GM23248 (cell line): ENCODE measurements at regions not wholly inside any gene's neighbourhood (a gene's known extent, or its start where the extent isn't known, plus 50 kb on each side); places are given as distances from the start of the nearest gene placed in this dataset.

Experiments used
- DNase-seq: peaks from one replicate; pipeline ENCODE4 v3.0.0-alpha.2; 2015
- H2AFZ ChIP-seq: fragments of 200-600 bp; sonication (generic); 2 replicates; pipeline ENCODE4 v1.6.1; 2016; ENCODE audit warnings: antibody characterized with exemption
- H3F3A ChIP-seq: fragments of 200-600 bp; sonication (generic); 2 replicates; pipeline ENCODE4 v1.6.1; 2016; ENCODE audit warnings: mild to moderate bottlenecking, antibody characterized with exemption, mixed run types; ENCODE audit not compliant: insufficient read depth
- H3K27ac ChIP-seq: fragments of 200-600 bp; sonication (generic); 2 replicates; pipeline ENCODE4 v1.5.1; 2016; ENCODE audit warnings: mild to moderate bottlenecking
- H3K27me3 ChIP-seq: fragments of 200-600 bp; sonication (generic); replicated peaks from 2 replicates; pipeline ENCODE4 v1.6.1; 2016; ENCODE audit warnings: mild to moderate bottlenecking; ENCODE audit not compliant: insufficient read depth
- H3K36me3 ChIP-seq: fragments of 200-600 bp; sonication (generic); 2 replicates; pipeline ENCODE4 v1.6.1; 2016; ENCODE audit warnings: low read depth, mild to moderate bottlenecking
- H3K4me1 ChIP-seq: fragments of 200-600 bp; sonication (generic); 2 replicates; pipeline ENCODE4 v1.6.1; 2016; ENCODE audit warnings: mild to moderate bottlenecking; ENCODE audit not compliant: insufficient read depth
- H3K4me2 ChIP-seq: fragments of 200-600 bp; sonication (generic); one replicate; pipeline ENCODE4 v1.6.1; 2016; ENCODE audit warnings: mild to moderate bottlenecking; ENCODE audit not compliant: unreplicated experiment
- H3K4me3 ChIP-seq: fragments of 200-600 bp; sonication (generic); 2 replicates; pipeline ENCODE4 v1.5.1; 2016; ENCODE audit warnings: mild to moderate bottlenecking
- H3K79me2 ChIP-seq: fragments of 200-600 bp; sonication (generic); 2 replicates; pipeline ENCODE4 v1.6.1; 2016; ENCODE audit warnings: mild to moderate bottlenecking; ENCODE audit not compliant: insufficient read depth
- H3K9ac ChIP-seq: fragments of 200-600 bp; sonication (generic); 2 replicates; pipeline ENCODE4 v1.6.1; 2016; ENCODE audit warnings: mild to moderate bottlenecking
- H3K9me2 ChIP-seq: fragments of 200-600 bp; sonication (generic); 2 replicates; pipeline ENCODE4 v1.6.1; 2016; ENCODE audit warnings: mixed run types, mild to moderate bottlenecking, moderate library complexity; ENCODE audit not compliant: insufficient read depth
- H3K9me3 ChIP-seq: fragments of 200-600 bp; sonication (generic); one replicate; pipeline ENCODE4 v1.6.1; 2017; ENCODE audit warnings: low read depth
- H4K20me1 ChIP-seq: fragments of 200-600 bp; sonication (generic); 2 replicates; pipeline ENCODE4 v1.6.0; 2016; ENCODE audit not compliant: insufficient read depth
- EZH2 ChIP-seq: fragments of 200-600 bp; sonication (generic); IDR thresholded peaks from 2 replicates; pipeline ENCODE4 v1.6.1; 2018; ENCODE audit warnings: antibody characterized with exemption, mild to moderate bottlenecking; ENCODE audit not compliant: insufficient read depth, poor library complexity, severe bottlenecking
- EZH2phosphoT487 ChIP-seq: fragments of 200-600 bp; sonication (generic); IDR thresholded peaks from 2 replicates; pipeline ENCODE4 v1.6.1; 2018; ENCODE audit warnings: antibody characterized with exemption, moderate library complexity, mild to moderate bottlenecking, low read depth; ENCODE audit not compliant: insufficient read depth
- WGBS, 2 experiments: methylation state at CpG; one replicate each; pipeline ENCODE4 v1.1.6; 2015 to 2017; ENCODE audit warnings: low lambda C conversion rate in 2 of 2, low coverage in 1 of 2; ENCODE audit errors: missing lambda C conversion rate in 2 of 2; 5-methylcytosine and 5-hydroxymethylcytosine counted together
- in situ Hi-C: fragments of 300-500 bp; cut with MboI; formaldehyde crosslinking; loops from 2 replicates; pipeline ENCODE4 v1.15.0; 2020

GRCh38 chr5:4180703-4181102 is 585.1 kb downstream of the IRX1 start:
- WGBS, 2 experiments, result 23 to 30% methylated on average over 5 of the region's 5 CpGs
- in situ Hi-C loops, result no loop called here
- H3K36me3 ChIP-seq, result no peaks in the 10 kb centered on the region
- no peaks in the 10 kb centered on the region for H3K4me1 ChIP-seq
- H3K4me3 ChIP-seq, result no peak overlapping the region
- H3K27ac ChIP-seq, result no peak overlapping the region
- H3K9me2 ChIP-seq, result no peaks in the 10 kb centered on the region
- DNase-seq, result no peak
- no peak overlapping the region for H3K4me2 ChIP-seq
- no peaks in the 10 kb centered on the region for H3K27me3 ChIP-seq
- no peak for TF ChIP-seq EZH2
- no peak for TF ChIP-seq EZH2phosphoT487
- H3K9ac ChIP-seq, result no peak overlapping the region
- no peaks in the 10 kb centered on the region for H4K20me1 ChIP-seq
- H3K79me2 ChIP-seq, result no peaks in the 10 kb centered on the region
- no peak overlapping the region for H2AFZ ChIP-seq
- no peaks in the 10 kb centered on the region for H3K9me3 ChIP-seq
- H3F3A ChIP-seq, result no peaks in the 10 kb centered on the region

- Histone ChIP-seq H3K36me3 (no peaks in the 10 kb centered on the region), H3K4me1 (no peaks in the 10 kb centered on the region), H2AFZ (no peak overlapping the region), H3K27me3 (no peaks in the 10 kb centered on the region), H3K9me3 (no peaks in the 10 kb centered on the region), H4K20me1 (no peaks in the 10 kb centered on the region), H3K9ac (no peak overlapping the region), H3K27ac (no peak overlapping the region), H3K79me2 (no peaks in the 10 kb centered on the region), H3K4me2 (no peak overlapping the region), H3K9me2 (no peaks in the 10 kb centered on the region), H3K4me3 (no peak overlapping the region), H3F3A (no peaks in the 10 kb centered on the region)
- in situ Hi-C loops, result no loop called here
- no peak for DNase-seq
- 22 to 33% methylated on average over 5 of the region's 5 CpGs for WGBS, 2 experiments
- TF ChIP-seq EZH2phosphoT487, result no peak
- TF ChIP-seq EZH2, result no peak
Measured at GRCh38 chr5:4182144-4182543, 586.5 kb downstream of the IRX1 start.

GRCh38 chr5:4185127-4185526 is 589.5 kb downstream of the IRX1 start:
- H3K4me1 ChIP-seq, result no peaks in the 10 kb centered on the region
- in situ Hi-C loops, result no loop called here

GRCh38 chr5:4188704-4189103 is 593.1 kb downstream of the IRX1 start:
- Histone ChIP-seq H3K4me2 (no peak overlapping the region), H3K27ac (no peak overlapping the region), H3K9me2 (no peaks in the 10 kb centered on the region), H3K27me3 (no peaks in the 10 kb centered on the region), H3F3A (no peaks in the 10 kb centered on the region), H4K20me1 (no peaks in the 10 kb centered on the region), H3K9me3 (no peaks in the 10 kb centered on the region), H3K4me1 (no peaks in the 10 kb centered on the region), H3K79me2 (no peaks in the 10 kb centered on the region), H2AFZ (no peak overlapping the region), H3K36me3 (no peaks in the 10 kb centered on the region), H3K9ac (no peak overlapping the region), H3K4me3 (no peak overlapping the region)
- no peak for TF ChIP-seq EZH2phosphoT487
- TF ChIP-seq EZH2, result no peak
- DNase-seq, result no peak
- 41 to 53% methylated on average over 4 of the region's 4 CpGs for WGBS, 2 experiments
- in situ Hi-C loops, result no loop called here

More at GRCh38 chr5:4185127-4185526, 589.5 kb downstream of the IRX1 start:
- Histone ChIP-seq H3K79me2 (no peaks in the 10 kb centered on the region), H3K4me2 (no peak overlapping the region), H3K9me2 (no peaks in the 10 kb centered on the region), H3K27me3 (no peaks in the 10 kb centered on the region), H3F3A (no peaks in the 10 kb centered on the region), H2AFZ (no peak overlapping the region), H3K9me3 (no peaks in the 10 kb centered on the region), H3K36me3 (no peaks in the 10 kb centered on the region), H4K20me1 (no peaks in the 10 kb centered on the region), H3K9ac (no peak overlapping the region), H3K4me3 (no peak overlapping the region), H3K27ac (no peak overlapping the region)
- 20 to 22% methylated on average over 2 of the region's 2 CpGs for WGBS, 2 experiments
- DNase-seq, result no peak
- no peak for TF ChIP-seq EZH2phosphoT487

GRCh38 chr5:4189317-4189716 is 593.7 kb downstream of the IRX1 start:
- H3F3A ChIP-seq, result no peaks in the 10 kb centered on the region
- no peaks in the 10 kb centered on the region for H3K9me2 ChIP-seq
- no peak overlapping the region for H2AFZ ChIP-seq
- in situ Hi-C loops, result no loop called here
- 31 to 34% methylated on average over 2 of the region's 2 CpGs for WGBS, 2 experiments
- H3K79me2 ChIP-seq, result no peaks in the 10 kb centered on the region
- no peak overlapping the region for H3K4me3 ChIP-seq
- no peaks in the 10 kb centered on the region for H3K9me3 ChIP-seq
- no peaks in the 10 kb centered on the region for H4K20me1 ChIP-seq
- no peak for TF ChIP-seq EZH2
- TF ChIP-seq EZH2phosphoT487, result no peak
- no peak overlapping the region for H3K9ac ChIP-seq
- no peaks in the 10 kb centered on the region for H3K27me3 ChIP-seq
- H3K27ac ChIP-seq, result no peak overlapping the region
- no peaks in the 10 kb centered on the region for H3K4me1 ChIP-seq
- H3K4me2 ChIP-seq, result no peak overlapping the region
- DNase-seq, result peak; percentile 1
- H3K36me3 ChIP-seq, result no peaks in the 10 kb centered on the region
